GM19397 (cell line): ENCODE measurements at regions not wholly inside any gene's neighbourhood (a gene's known extent, or its start where the extent isn't known, plus 50 kb on each side); places are given as distances from the start of the nearest gene placed in this dataset.
"Not testable (repeated sequence)": the region's sequence is repeated elsewhere in the genome, so short reads cannot be mapped to it uniquely, and the experiment has no call there.

ENCODE experiments used
- ATAC-seq: cut with Tn5 transposase; IDR thresholded peaks from one replicate; pipeline ENCODE4 v1.9.1; 2021; ENCODE audit warnings: mild to moderate bottlenecking, moderate library complexity; ENCODE audit not compliant: unreplicated experiment

GRCh38 chr1:149695066-149695465 is 87.4 kb upstream of the FCGR1A start:
- not testable (repeated sequence) for ATAC-seq

- ATAC-seq: not testable (repeated sequence)
Measured at GRCh38 chr1:149700220-149700619, 82.3 kb upstream of the FCGR1A start.

DNA sequence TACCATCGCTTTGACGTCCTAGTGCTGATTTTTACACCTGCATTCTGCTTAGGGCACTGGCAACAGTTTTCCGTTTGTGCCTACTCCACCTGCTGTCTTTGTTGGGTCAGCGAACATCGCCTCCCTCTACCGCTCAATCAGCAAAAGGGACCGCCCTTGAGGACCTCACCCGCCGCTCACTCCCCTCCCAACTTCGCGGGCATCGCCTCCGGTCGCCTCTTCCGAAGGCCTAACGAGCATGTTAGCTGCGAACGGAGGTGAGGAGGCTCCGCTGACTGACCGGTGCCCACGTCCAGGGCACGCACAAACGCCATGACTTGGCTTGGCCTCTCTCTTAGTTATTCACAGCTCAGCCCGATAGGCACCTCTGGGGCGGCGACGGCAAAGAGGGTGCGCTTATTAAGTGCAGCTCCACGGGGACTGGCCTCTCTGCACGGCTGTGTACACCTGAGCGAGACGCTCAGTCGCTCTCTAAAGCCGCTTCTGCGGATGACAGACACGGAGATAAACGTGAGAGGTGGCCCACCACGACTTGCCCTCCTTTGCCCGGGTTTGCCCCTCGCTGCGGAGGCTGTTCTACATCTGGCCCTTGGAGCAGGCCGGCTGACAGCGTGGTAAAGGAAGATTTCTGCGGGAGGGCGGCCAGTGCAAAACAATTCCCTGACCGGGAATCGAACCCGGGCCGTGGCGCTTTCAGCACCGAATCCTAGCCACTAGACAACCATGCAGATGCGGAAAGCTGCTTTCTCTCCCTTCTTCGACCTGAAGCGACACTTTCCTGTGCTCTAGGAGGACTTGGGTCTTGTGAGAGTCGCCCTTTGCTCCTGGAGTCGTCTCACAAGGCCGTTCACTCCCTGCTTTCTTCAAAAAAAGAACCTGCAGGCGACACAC is 81.6 kb upstream of the FCGR1A start:
- ATAC-seq: not testable (repeated sequence)

- ATAC-seq: peak; percentile 97
Measured at GRCh38 chr1:149708192-149708853, 74.2 kb upstream of the FCGR1A start.

GRCh38 chr1:149711651-149712050 is 70.8 kb upstream of the FCGR1A start:
- not testable (repeated sequence) for ATAC-seq

DNA sequence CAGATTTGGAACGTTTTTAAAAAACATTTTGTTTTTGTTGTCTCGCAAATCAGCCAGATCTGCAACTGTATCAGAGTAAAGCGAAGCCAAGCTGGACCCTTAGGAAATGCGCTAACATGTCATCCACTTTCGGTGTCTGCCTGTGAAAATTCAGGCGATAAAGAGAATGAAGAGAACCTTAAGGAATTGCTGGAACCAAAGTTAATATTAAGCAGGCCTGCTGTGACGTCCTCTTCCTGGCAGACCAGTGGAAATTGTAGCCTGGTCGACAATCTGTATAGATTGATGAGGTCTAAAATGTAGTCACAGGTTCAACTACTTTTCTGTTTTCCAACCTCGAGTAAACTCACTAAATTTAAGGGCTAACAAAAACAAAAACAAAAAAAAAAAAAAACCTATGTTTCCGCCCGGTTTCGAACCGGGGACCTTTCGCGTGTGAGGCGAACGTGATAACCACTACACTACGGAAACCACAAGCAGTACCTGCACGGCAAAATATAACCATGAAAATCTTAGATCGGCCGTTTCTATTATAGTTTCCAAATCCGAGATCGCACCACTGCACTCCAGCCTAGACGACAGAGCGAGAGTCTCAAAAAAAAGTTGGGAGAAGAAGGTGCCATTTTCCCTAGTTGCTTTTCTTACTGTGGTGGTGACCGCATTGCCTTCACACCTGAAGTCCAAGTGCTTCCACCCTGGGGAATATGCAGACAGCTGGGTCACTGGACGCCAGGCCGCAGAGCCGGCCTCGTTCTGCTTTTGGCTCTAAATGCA is 70.2 kb upstream of the FCGR1A start:
- ATAC-seq: not testable (repeated sequence)

- not testable (repeated sequence) for ATAC-seq
Measured at GRCh38 chr1:149713513-149713912, 69.0 kb upstream of the FCGR1A start.

- ATAC-seq: not testable (repeated sequence)
Measured at GRCh38 chr1:149713952-149714351, 68.5 kb upstream of the FCGR1A start.

GRCh38 chr1:149724618-149725302 is 57.7 kb upstream of the FCGR1A start:
- not testable (repeated sequence) for ATAC-seq

DNA sequence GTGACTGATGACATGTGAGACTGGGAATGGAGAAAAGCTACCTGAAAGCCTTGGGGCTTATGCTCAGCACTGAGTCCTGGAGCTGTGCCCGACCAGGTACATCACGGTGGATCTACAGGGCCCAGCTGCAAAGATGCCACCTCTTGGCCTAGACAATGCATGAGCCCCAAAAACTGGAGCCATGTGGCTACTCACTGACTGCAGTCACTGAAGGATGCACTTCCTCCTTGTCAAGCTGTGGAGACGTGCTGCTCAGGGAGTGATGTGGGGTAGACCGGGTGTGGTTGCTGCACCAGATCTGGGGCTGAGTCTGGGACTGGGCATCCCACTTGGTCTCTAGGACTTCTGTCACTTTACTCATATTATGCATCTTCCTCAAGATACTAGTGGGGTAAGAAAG is 55.8 kb upstream of the FCGR1A start:
- not testable (repeated sequence) for ATAC-seq

GRCh38 chr1:149728598-149728997 is 53.9 kb upstream of the FCGR1A start:
- ATAC-seq: not testable (repeated sequence)
